Tibial nerve (tissue), 4 donors: ENCODE measurements at regions not wholly inside any gene's neighbourhood (a gene's known extent, or its start where the extent isn't known, plus 50 kb on each side); places are given as distances from the start of the nearest gene placed in this dataset.

ENCODE experiments used
- CTCF ChIP-seq, 5 experiments: fragments of 200-600 bp in 3 of 5; fragments of 450-650 bp in 2 of 5; sonication (generic) in 3 of 5; IDR thresholded peaks; one replicate each; pipeline ENCODE4 v1.5.1; 2016 to 2019; ENCODE audit warnings: antibody characterized with exemption in 5 of 5, mild to moderate bottlenecking in 3 of 5, moderate library complexity in 2 of 5
- EP300 ChIP-seq, 2 donors: sonication (generic); formaldehyde crosslinking; IDR thresholded peaks; one replicate each; pipeline ENCODE4 v1.6.1; 2017; ENCODE audit warnings: antibody characterized with exemption in 2 of 2, mild to moderate bottlenecking in 1 of 2
- POLR2A ChIP-seq, 2 donors: fragments of 450-650 bp; IDR thresholded peaks; one replicate each; pipeline ENCODE4 v1.6.1; 2017; ENCODE audit warnings: antibody characterized with exemption in 2 of 2, mild to moderate bottlenecking in 2 of 2, moderate library complexity in 2 of 2

GRCh38 chr19:27694361-27695055 is 1518.4 kb downstream of the UQCRFS1 start:
- TF ChIP-seq CTCF (IDR thresholded peaks at IDR 0.05) (no peak), POLR2A (IDR thresholded peaks at IDR 0.05) (no peak), EP300 (IDR thresholded peaks at IDR 0.05) (no peak)
